GM19328 (cell line): ENCODE measurements at regions not wholly inside any gene's neighbourhood (a gene's known extent, or its start where the extent isn't known, plus 50 kb on each side); places are given as distances from the start of the nearest gene placed in this dataset.
"Not testable (repeated sequence)": the region's sequence is repeated elsewhere in the genome, so short reads cannot be mapped to it uniquely, and the experiment has no call there.

Experiments
- ATAC-seq: cut with Tn5 transposase; IDR thresholded peaks from one replicate; pipeline ENCODE4 v1.9.1; 2021; ENCODE audit warnings: mild to moderate bottlenecking, moderate library complexity; ENCODE audit not compliant: unreplicated experiment

DNA sequence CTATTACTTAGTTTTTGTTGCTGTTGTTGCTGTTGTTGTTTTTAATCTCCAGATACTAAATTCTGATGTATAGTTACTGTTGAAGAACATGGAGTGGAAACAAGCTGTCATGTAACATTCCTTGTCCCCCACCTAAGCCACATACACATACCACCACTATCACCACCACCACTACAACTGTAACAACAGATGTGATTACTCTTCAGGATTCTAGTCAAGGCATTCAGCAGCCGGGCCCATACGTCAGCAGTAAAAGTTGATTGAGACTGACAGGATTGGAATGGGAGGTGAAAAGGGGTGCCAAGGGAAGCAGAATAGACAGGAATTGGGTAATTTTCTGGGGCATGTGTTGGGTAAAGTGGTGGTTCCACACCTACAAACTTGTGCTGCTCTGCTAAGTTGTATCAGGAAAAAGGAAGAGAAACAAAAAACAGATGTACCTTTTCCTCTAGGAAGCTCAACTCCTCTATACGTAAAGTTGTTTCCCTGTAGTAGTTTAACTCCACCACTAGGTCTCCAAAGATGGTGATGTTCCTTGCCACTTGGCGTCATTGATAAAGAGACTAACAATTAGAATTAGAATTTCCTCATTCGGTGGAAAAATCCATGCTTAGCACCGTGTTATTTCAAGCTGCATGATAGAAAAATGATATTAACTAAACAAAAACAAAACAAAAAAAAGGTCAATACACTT, 138.6 kb downstream of the ARRDC3 start:
- ATAC-seq: no peak

DNA sequence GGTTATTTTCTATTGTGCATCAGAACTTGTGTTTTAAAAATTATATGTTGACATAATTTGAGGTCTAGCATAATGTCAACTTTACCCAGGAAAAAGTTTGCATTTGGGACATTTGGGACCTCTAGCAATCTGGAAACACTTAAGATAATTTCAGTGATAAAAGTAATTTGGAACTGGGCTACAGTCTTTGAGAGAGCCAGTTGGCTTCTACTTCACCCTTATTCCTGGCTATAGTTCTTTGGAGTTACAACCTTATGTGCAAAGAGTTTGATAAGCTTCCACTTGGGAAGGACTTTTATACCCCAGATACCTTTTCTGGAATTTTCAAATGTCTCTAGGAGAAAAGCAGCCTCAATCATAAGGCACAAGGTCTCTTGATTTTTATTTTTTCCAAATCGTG, 139.3 kb downstream of the ARRDC3 start:
- no peak for ATAC-seq

DNA sequence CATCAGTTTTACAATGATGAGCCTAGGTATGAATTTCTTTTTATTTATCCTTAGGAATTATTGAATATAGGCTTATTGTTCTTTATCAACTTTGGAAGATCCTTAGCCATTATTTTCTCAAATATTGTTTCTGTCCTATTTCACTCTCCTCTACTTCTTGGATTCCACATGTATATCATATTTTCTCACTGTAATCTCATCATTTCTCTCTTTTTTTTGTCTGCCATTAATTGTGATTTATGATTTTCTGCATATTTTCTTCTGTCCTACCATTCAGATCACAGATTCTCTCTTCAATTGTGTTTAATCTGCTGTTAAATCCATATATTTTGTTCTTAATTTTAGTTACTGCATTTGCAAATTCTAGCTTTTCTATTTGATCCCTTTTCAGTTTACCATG, 139.8 kb downstream of the ARRDC3 start:
- ATAC-seq: no peak

DNA sequence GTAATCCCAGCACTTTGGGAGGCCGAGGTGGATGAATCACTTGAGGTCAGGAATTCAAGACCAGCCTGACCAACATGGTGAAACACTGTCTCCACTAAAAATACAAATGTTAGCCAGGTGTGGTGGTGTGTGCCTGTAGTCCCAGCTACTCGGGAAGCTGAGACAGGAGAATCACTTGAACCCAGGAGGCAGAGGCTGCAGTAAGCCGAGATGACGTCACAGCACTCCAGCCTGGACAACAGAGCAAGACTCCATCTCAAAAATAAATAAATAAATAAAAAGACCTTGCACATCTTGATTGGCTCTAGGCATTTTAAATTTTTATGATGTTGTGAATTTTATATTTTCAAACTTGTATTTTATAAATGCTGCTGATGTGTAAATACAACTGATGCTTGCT, 141.7 kb downstream of the ARRDC3 start:
- ATAC-seq: not testable (repeated sequence)

DNA sequence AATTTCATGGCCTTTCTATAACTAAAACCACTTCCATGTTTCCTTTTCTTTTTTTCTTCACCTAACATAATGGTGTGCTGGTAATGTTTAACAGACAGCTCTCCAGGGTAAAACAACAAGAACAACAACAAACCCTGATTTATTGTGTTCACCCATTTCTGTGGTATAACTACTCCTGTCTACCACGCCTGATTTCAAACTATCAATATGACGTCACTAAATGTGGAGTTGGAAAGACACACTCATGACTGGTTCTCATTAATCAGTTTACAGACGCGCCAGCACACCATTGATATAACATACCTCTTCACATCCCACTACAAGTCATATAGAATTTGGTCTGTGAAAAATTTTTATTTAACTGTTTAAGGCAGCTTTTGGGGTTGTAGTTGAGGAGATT, 142.9 kb downstream of the ARRDC3 start:
- no peak for ATAC-seq

DNA sequence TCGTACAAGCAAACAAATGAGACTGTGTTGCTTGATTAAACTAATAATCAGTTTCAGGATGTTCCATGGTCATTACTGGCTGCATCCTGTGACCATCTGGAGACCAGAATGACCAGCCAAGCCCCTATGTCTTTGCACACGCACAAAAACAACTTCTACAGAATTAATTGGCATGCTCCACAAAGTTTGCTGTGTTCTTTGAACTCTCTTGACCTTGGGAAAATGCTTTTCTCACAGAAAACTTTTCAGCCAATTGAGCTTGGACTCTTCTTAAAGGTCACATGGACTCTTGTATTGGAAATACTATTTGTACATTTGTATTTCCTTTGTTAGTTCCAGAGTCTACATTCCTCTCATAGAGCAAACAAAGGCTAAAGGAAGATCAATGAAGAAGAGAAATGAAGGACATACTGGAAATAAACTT, 147.8 kb downstream of the ARRDC3 start:
- no peak for ATAC-seq

DNA sequence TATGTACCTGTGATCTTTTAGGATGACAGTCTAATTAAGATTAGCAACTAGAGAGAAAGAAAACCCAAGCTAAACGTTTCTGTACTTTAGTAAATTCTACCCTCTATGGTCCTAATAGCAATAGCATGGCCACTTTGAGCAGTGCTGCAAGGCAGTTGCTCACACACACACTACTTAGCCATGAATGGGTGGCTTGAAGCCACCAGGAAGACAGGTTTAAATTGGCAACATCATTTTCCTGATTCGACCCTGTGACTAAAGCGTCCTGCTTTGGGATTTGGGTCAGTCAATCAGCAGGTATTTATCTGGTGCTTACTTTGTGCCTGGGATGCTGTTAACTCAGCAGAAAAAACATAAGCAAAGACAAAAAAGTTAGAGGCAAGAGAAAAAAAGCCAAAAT, 150.6 kb downstream of the ARRDC3 start:
- no peak for ATAC-seq

DNA sequence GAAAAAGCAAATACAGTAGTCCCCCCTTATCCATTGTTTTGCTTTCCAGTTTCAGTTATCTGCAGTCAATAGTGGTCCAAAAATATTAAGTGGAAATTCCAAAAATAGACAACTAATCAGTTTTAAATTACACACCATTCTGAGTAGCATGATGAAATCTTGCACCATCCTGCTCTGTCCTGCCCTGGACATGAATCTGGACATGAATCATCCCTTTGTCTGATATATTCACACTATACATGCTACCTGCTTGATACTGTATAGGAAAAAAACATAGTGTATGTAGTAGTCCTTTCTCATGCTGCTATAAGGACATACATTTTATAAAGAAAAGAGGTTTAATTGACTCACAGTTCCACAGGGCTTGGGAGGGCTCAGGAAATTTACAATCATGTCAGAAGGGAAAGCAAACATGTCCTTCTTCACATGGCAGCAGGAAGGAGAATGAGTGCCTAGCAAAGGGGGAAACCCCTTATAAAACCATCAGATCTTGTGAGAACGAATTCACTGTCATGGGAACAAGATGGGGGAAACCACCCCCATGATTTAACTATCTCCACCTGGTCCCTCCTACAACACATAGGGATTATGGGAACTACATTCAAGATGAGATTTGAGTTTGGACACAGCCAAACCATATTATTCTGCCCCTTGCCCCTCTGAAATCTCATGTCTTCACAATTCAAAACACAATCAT, 153.9 kb downstream of the ARRDC3 start:
- ATAC-seq: no peak

DNA sequence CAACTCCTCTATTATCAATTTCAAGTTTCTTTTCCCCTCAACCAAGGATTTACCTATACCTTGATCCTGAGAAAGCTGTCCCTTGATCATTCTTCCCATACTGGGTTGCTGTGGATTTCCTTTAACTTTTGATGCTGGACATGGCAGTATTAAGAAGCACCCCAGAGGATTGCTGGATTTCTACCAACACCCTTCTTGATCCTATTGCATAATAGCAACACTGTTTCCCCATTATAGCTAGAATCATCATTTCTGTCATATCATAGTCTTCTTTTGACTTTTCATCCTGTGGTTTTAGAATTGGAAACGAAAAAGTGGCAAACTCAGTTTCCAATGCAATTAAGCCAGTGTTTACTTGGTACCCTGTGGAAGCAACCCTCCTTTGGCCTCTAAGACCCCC, 154.9 kb downstream of the ARRDC3 start:
- no peak for ATAC-seq

DNA sequence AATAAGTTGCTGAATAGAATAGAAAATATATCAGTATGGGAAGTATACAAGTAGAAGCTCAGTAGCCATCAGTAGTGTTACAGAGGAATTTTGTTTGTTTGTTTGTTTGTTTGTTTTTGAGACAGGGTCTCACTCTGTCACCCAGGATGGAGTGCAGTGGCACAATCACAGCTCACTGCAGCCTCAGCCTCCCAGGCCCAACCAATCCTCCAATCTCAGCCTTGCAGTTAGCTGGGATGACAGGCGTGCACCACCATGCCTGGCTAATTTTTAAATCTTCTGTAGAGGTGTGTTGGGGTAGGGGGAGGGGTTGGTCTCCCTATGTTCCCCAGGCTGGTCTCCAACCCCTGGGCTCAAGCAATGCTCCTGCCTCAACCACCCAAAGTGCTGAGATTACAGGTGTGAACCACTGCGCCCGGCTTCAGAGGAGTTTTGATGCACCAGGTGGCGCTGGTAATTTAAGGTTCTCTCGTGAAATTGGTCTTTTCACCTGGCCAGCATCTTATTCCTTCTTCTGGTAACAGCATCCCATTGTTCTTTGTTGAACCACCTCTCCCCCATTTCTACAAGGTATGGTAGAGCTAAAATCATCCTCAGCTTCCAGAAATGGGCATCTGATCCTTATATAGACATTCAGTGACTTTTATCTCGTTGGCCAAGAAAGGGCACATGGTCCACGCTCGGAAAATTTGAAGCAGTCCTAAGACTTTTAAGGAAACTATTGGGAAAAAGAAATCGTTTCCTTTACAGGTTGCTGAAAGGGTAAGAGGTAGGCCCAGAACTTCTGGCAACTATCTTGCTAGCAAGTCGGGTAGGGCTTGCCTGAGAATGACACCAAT, 157.1 kb downstream of the ARRDC3 start:
- ATAC-seq: peak; percentile 71

DNA sequence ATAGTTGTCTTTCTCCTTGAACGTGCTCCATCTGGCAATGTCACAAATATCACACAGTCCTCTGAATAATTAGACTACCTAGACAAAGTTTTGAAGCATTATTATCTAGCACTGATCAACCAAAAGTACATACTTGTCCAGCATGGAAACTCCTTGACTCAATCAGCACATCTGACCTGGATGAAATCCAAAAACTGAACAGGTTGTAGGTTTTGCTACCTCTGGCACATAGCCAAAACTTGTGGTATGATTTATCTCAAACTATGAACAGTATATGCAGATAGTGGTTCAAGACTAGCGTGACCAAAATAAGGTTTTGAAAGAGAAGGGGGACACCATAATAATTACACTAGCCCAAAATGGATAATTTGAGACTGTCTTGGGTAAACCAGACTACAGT, 158.1 kb downstream of the ARRDC3 start:
- ATAC-seq: no peak

DNA sequence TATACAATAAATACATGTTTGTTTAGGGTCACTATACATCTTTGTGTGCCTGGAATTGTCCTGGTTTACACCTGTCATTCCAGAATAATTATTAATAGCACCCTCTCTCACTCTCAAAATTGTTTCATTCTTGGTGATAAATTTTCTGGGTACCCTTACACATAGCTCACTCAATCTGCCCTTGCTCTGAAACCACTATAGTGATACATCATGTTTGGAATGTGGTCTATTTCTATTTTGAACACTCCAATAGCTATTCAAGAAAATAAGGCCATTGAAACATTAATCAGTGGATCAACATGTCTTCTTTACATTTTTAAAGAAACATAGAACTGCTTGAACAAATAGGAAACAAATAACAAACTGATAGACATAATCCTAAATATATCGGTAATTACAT, 158.7 kb downstream of the ARRDC3 start:
- no peak for ATAC-seq

DNA sequence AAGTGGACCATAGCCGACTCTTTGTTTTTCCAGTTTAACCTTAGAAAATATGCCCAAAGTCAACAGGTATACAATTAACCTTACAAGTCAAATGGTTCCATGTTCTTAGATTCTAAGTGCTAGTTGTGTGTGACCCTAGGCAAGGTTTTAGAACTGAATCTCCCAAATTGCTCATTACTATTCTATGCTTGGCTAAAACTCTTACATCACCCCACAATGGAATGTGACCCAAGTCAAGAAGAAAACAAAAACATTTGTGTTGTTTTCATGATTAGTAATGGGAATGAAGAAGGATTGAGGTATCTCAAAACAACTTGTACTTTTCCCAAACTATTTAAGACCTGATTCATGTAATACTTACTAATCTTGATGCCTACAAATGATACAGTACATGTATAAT, 159.2 kb downstream of the ARRDC3 start:
- ATAC-seq: no peak

DNA sequence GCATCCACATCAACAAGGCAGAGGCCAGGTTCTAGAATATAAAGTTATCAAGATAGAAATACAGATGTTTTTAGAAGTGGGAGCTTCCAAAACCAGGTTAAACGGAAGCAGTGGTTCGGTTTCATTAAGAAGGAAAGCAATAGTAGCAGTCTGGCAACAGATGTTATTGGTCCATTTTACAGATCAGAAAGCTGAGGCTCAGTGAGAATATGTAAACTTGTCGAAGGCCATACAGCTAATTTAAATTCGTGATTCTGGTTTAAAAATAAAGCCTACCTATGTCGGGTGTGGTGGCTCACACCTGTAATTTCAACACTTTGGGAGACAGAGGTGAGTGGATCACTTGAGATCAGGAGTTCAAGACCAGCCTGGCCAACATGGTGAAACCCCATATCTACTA, 160.6 kb downstream of the ARRDC3 start:
- no peak for ATAC-seq

DNA sequence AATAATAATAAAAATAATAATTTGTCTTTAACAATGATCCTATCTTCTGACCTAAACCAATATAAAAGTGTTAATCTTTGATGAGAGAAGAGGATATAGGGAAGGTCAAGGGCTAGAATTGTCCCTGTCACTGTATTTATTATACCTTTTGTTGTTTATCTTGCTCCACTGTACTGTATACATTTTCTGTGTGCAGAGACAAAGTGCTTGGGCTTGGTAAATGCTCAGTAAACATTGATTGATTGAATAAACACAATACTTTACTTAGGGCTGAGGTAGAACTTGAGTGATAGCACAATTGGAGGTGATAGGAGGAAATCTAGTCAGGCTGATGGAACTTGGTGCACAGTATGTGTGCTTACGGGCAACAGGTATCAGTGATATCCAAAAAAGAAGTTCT, 161.2 kb downstream of the ARRDC3 start:
- ATAC-seq: no peak

DNA sequence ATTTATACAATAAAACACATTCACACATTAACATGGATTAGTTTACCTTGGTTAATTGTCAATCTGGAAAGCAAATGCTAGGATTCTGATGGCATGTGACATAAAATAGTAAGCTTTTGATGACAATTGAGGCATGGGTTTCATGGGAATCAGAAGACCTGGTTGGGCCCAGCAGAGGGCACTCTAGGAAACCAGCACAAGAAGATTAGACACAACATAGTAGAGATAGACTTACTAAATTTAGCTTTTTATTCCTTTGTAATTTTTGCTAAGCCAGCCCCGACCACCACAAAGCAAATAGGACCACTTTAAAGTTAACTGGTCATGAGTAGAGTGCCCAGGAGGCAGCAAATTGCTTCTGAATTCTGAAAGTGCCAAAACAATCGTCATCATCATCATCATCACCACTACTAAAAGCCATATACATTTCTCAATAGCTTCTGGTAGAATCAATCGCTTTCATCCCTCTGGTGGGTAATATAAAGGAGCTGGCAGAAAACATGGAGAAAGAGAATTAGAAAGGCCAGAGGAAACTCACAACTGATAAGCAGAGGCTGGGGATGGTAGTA, 163.2 kb downstream of the ARRDC3 start:
- no peak for ATAC-seq

DNA sequence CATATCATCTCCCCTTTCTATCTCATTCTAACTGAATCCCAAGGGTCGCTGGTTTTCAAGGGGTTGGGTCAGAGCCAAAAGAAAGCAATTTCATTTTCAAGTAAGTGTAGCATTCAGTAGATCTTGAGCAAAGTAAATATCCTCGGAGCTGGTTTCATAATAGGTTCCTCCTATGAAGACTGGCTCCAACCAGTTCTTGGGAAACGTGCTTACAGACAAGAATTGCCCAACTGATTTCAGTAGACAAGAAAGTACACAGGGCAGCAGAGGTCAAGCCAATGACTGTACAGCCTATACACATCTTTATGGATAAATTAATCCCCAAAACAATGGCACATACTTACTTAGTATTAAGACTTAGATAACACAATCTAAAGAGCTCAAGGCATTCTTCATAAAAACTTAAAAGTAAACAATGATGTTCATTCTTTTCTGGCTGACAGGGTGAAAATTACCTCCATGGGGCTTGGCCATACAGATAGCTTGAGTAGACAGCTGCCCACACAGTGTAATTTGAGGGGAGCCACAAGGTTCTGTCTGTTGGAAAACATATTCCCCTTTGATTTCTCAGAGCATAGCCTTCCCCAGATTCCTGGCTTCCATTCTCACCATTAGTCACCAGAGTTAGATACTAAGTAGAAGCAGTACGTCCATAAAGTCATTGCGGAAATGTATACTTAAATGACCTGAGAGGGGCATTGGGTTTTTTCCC, 163.9 kb downstream of the ARRDC3 start:
- ATAC-seq: no peak

DNA sequence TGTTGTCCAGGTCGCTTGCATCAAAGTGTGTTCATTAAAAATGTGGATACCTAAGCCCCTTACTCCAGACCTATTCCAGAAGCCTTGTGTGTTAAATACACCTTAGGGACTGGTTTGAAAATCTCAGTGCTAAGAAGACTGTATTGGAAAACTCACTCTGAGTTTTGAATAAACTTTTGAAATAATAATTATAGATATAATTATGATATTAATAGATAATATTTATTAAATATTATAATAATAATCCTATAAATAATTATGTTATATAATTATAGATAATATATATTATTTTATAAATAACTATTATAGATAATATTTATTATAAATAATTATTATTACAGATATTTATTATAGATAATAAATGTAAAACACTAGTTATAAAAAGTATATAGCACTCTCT, 165.3 kb downstream of the ARRDC3 start:
- no peak for ATAC-seq

DNA sequence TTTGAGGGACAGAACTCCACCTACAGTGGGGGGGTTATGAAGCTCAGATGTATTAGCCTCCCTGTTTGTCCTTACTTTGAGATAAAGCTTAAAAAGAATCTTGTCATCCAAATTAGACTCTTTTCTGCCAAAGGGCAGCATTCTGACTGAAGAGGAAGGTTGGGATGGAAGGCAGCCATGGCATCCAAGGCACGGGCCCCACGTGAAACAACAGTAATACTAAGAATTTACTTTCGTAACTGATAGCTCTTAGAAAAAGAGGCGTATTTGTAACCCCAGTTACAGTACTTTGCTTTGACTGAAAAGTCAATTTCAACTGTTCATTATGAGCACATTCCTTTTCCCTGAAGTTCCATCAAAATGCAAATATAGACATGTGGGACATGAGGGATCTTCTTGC, 168.5 kb downstream of the ARRDC3 start:
- ATAC-seq: no peak
